Adrenal gland (tissue), 5 donors: ENCODE measurements at regions not wholly inside any gene's neighbourhood (a gene's known extent, or its start where the extent isn't known, plus 50 kb on each side); places are given as distances from the start of the nearest gene placed in this dataset.

Source experiments
- POLR2A ChIP-seq, 2 donors: fragments of 450-650 bp; IDR thresholded peaks; one replicate each; pipeline ENCODE4 v1.6.1; 2017; ENCODE audit warnings: antibody characterized with exemption in 2 of 2, mild to moderate bottlenecking in 2 of 2, moderate library complexity in 1 of 2
- TF ChIP-seq, protein P1 (sequence below), 6 experiments: fragments of 450-650 bp in 4 of 6; fragments of 200-600 bp in 2 of 6; sonication (generic) in 1 of 6; IDR thresholded peaks; 1 replicate in 5 of 6; 2 replicates in 1 of 6; pipeline versions ENCODE4 v1.5.1 to v1.8.0; 2016 to 2021; ENCODE audit warnings: antibody characterized with exemption in 6 of 6, mild to moderate bottlenecking in 2 of 6, moderate library complexity in 1 of 6
- donor health status: DM: no; HTN: no; CAD: no.

DNA sequence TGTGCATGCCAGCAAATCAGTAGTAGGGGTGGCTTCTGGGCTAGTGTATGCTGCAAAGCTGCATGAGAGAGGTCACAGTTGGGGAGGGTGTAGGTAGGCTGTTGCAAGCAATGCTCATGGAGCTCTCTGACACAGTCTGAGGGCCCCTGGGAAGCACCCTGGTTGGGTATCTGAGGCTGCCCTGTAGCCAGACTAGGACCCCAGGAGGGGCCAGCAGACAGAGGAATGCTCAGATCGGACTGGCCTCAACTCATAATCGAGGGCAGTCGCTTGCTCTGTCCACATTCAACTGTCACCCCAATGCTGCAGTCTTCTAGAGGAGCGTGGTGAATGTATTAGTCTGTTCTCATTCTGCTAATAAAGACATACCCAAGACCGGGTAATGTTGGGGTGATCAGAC is 204.0 kb upstream of the ALG10 start:
- TF ChIP-seq POLR2A (IDR thresholded peaks at IDR 0.05): no peak
- TF ChIP-seq, protein P1, sequence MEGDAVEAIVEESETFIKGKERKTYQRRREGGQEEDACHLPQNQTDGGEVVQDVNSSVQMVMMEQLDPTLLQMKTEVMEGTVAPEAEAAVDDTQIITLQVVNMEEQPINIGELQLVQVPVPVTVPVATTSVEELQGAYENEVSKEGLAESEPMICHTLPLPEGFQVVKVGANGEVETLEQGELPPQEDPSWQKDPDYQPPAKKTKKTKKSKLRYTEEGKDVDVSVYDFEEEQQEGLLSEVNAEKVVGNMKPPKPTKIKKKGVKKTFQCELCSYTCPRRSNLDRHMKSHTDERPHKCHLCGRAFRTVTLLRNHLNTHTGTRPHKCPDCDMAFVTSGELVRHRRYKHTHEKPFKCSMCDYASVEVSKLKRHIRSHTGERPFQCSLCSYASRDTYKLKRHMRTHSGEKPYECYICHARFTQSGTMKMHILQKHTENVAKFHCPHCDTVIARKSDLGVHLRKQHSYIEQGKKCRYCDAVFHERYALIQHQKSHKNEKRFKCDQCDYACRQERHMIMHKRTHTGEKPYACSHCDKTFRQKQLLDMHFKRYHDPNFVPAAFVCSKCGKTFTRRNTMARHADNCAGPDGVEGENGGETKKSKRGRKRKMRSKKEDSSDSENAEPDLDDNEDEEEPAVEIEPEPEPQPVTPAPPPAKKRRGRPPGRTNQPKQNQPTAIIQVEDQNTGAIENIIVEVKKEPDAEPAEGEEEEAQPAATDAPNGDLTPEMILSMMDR (IDR thresholded peaks at IDR 0.05): no peak
